GM12875 (cell line): ENCODE measurements at regions not wholly inside any gene's neighbourhood (a gene's known extent, or its start where the extent isn't known, plus 50 kb on each side); places are given as distances from the start of the nearest gene placed in this dataset.

Source experiments
- H3K4me3 ChIP-seq: one replicate; pipeline ENCODE4 v1.5.1; 2011; ENCODE audit warnings: low read depth, low read length, control low read depth
- CTCF ChIP-seq: IDR thresholded peaks from 2 replicates; pipeline ENCODE4 v1.5.1; 2011; ENCODE audit warnings: low read depth, mild to moderate bottlenecking, control low read depth, inconsistent platforms, low read length, moderate library complexity, borderline replicate concordance; ENCODE audit not compliant: insufficient read depth

GRCh38 chr9:78397454-78397853 lies 100.5 kb downstream of the PSAT1 start:
- H3K4me3 ChIP-seq, result no peak overlapping the region

DNA sequence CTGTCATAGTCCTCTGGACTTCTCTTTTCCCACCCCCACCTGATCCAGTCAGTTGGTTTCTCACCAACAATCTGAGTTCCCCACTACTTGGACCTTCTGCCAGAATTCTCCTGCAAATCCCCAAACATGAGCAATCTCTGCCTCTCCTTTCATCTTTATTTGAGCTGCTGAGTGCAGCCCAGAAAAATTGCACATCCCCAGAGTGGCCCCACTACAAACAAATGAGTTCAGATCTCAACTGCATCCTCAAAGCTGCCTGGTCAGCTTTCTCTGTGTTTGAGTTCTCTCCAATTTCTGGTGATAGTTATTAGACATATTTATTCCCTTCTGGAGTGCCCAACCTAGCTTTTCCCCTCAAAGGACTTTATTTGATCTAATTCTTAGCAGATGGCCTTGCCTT lies 102.2 kb downstream of the PSAT1 start:
- TF ChIP-seq CTCF, result no peak
- H3K4me3 ChIP-seq, result no peak overlapping the region

More at GRCh38 chr9:78397454-78397853, 100.5 kb downstream of the PSAT1 start:
- no peak for TF ChIP-seq CTCF

GRCh38 chr9:78400496-78400895 lies 103.6 kb downstream of the PSAT1 start:
- H3K4me3 ChIP-seq, result no peak overlapping the region
- no peak for TF ChIP-seq CTCF

GRCh38 chr9:78405461-78405860 lies 108.5 kb downstream of the PSAT1 start:
- no peak for TF ChIP-seq CTCF
- no peak overlapping the region for H3K4me3 ChIP-seq

DNA sequence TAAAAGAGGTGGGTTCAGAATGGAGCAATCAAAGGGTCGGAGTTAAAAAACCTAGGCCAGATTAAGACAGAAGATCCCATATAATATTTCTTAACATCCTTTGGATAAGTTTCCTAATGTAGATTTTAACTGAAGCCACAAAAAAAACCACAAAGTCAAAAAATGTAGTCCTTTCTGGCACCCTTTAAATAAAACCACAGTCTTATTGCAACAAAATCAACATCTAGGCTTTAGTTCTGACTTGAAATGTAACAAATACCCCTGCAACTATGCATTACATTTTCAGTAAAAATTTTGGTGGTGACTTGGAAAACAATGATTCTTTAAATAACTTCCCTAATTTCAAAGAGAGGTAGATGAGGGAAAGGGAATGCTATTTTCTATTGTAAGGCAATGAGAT lies 109.2 kb downstream of the PSAT1 start:
- TF ChIP-seq CTCF, result no peak
- no peak overlapping the region for H3K4me3 ChIP-seq

GRCh38 chr9:78406933-78407332 lies 110.0 kb downstream of the PSAT1 start:
- TF ChIP-seq CTCF, result no peak
- no peak overlapping the region for H3K4me3 ChIP-seq

DNA sequence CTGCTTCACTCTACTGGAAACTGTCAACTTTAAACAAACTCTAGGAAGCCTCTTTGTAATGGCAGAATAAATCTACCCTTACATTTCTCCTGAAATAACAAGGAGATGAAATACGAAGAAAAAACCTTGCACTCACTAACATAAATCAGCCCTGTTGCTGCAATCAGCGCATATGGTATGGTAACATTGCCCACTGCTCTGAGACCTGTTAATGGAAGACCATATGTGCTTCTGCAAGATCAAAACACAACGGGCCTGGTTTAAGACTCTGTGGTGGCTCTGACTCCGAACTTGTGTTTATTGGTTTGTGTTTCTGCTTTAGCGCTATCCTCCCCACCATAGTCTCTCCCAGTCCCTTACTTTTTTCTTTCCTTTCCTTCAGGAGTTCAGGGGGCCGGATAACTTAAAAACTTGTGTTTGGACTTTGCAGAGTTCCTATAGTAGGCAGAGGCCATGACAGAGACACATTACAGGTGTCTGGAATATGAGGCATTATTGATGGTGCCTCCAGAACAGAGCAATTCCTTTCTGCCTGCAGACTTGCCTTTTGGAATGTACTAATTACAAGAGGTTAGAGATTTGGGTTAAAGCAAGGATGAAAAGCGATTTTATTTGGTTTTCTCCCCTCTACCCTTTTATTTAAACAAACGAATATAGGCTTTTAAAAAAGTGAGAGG lies 110.8 kb downstream of the PSAT1 start:
- H3K4me3 ChIP-seq, result no peak overlapping the region
- no peak for TF ChIP-seq CTCF
